Activated CD8-positive, alpha-beta T cell treated with anti-CD3 and anti-CD28 coated beads, Interleukin-2, amount 10 ng/mL, durations not matched to agents 7 days and 5 days (primary cell): ENCODE measurements at regions not wholly inside any gene's neighbourhood (a gene's known extent, or its start where the extent isn't known, plus 50 kb on each side); places are given as distances from the start of the nearest gene placed in this dataset.

Experiments used
- ATAC-seq: fragments of 150-1000 bp; cut with Tn5 transposase; one replicate; pipeline ENCODE4 v1.10.0; 2021; ENCODE audit warnings: moderate library complexity
- CTCF ChIA-PET: fragments of 350-600 bp; sonication (Branson Sonifier 250); formaldehyde crosslinking; loops from one replicate; lab custom pipeline; 2021; ENCODE audit warnings: antibody characterized with exemption; lab: Charles Lee
- POLR2A ChIA-PET: fragments of 350-600 bp; sonication (Branson Sonifier 250); formaldehyde crosslinking; loops from one replicate; lab custom pipeline; 2021; ENCODE audit warnings: antibody characterized with exemption; lab: Charles Lee
- DNase-seq: peaks from one replicate; pipeline ENCODE4 v3.0.0-alpha.2; 2020
- H3K27ac Mint-ChIP-seq: one replicate; pipeline ENCODE4 v1.8.0; 2021; ENCODE audit warnings: mild to moderate bottlenecking, mixed read lengths
- H3K27me3 Mint-ChIP-seq: one replicate; pipeline ENCODE4 v1.8.0; 2021; ENCODE audit warnings: low read depth, mixed read lengths
- H3K36me3 Mint-ChIP-seq: one replicate; pipeline ENCODE4 v1.8.0; 2021; ENCODE audit warnings: low read depth, mixed read lengths
- H3K4me1 Mint-ChIP-seq: one replicate; pipeline ENCODE4 v1.8.0; 2021; ENCODE audit warnings: low read depth, mixed read lengths
- H3K4me3 Mint-ChIP-seq: one replicate; pipeline ENCODE4 v1.8.0; 2021; ENCODE audit warnings: mild to moderate bottlenecking, mixed read lengths
- H3K9me3 Mint-ChIP-seq: one replicate; pipeline ENCODE4 v1.8.0; 2022; ENCODE audit warnings: mixed read lengths; ENCODE audit not compliant: insufficient read depth

- POLR2A ChIA-PET: no interaction called here
- H3K9me3 Mint-ChIP-seq: no peaks in the 10 kb centered on the region
- ATAC-seq: no peak
- H3K27ac Mint-ChIP-seq: no peak overlapping the region
- H3K27me3 Mint-ChIP-seq: peaks cover 40% of the 10 kb centered on the region
- no peaks in the 10 kb centered on the region for H3K4me1 Mint-ChIP-seq
- H3K4me3 Mint-ChIP-seq: no peak overlapping the region
- no peak for DNase-seq
- no peaks in the 10 kb centered on the region for H3K36me3 Mint-ChIP-seq
- CTCF ChIA-PET: no interaction called here
These were observed 213.7 kb downstream of the TEX29 start for GRCh38 chr13:111533900-111534683.

GRCh38 chr13:111534751-111535522 is 214.5 kb downstream of the TEX29 start:
- no peaks in the 10 kb centered on the region for H3K9me3 Mint-ChIP-seq
- ATAC-seq (no peak), DNase-seq (no peak)
- CTCF ChIA-PET: no interaction called here
- H3K27me3 Mint-ChIP-seq: peaks cover 40% of the 10 kb centered on the region
- no peaks in the 10 kb centered on the region for H3K4me1 Mint-ChIP-seq
- POLR2A ChIA-PET: no interaction called here
- H3K4me3 Mint-ChIP-seq: no peak overlapping the region
- no peak overlapping the region for H3K27ac Mint-ChIP-seq
- H3K36me3 Mint-ChIP-seq: no peaks in the 10 kb centered on the region

GRCh38 chr13:111535523-111535811 is 215.0 kb downstream of the TEX29 start:
- H3K9me3 Mint-ChIP-seq: no peaks in the 10 kb centered on the region
- H3K36me3 Mint-ChIP-seq: no peaks in the 10 kb centered on the region
- ATAC-seq (no peak), DNase-seq (no peak)
- peaks cover 40% of the 10 kb centered on the region for H3K27me3 Mint-ChIP-seq
- H3K4me3 Mint-ChIP-seq: no peak overlapping the region
- ChIA-PET CTCF (no interaction called here), POLR2A (no interaction called here)
- no peaks in the 10 kb centered on the region for H3K4me1 Mint-ChIP-seq
- H3K27ac Mint-ChIP-seq: no peak overlapping the region

GRCh38 chr13:111536075-111536642 is 215.7 kb downstream of the TEX29 start:
- no peak overlapping the region for H3K4me3 Mint-ChIP-seq

GRCh38 chr13:111537115-111537728 is 216.8 kb downstream of the TEX29 start:
- POLR2A ChIA-PET: no interaction called here
- Mint-ChIP-seq H3K27me3 (peaks cover 33% of the 10 kb centered on the region), H3K9me3 (no peaks in the 10 kb centered on the region), H3K4me3 (no peak overlapping the region), H3K36me3 (no peaks in the 10 kb centered on the region), H3K27ac (no peak overlapping the region), H3K4me1 (no peaks in the 10 kb centered on the region)
- no peak for ATAC-seq
- CTCF ChIA-PET: no interaction called here
- DNase-seq: no peak

More at GRCh38 chr13:111536075-111536642, 215.7 kb downstream of the TEX29 start:
- H3K9me3 Mint-ChIP-seq: no peaks in the 10 kb centered on the region
- ATAC-seq: no peak
- no peak overlapping the region for H3K27ac Mint-ChIP-seq
- peaks cover 40% of the 10 kb centered on the region for H3K27me3 Mint-ChIP-seq
- no peaks in the 10 kb centered on the region for H3K36me3 Mint-ChIP-seq
- DNase-seq: no peak
- ChIA-PET CTCF (no interaction called here), POLR2A (no interaction called here)
- no peaks in the 10 kb centered on the region for H3K4me1 Mint-ChIP-seq

GRCh38 chr13:111537843-111538499 is 217.5 kb downstream of the TEX29 start:
- ChIA-PET CTCF (no interaction called here), POLR2A (no interaction called here)
- H3K4me3 Mint-ChIP-seq: no peak overlapping the region
- H3K9me3 Mint-ChIP-seq: no peaks in the 10 kb centered on the region
- ATAC-seq (no peak), DNase-seq (no peak)
- no peak overlapping the region for H3K27ac Mint-ChIP-seq
- no peaks in the 10 kb centered on the region for H3K36me3 Mint-ChIP-seq
- no peaks in the 10 kb centered on the region for H3K4me1 Mint-ChIP-seq
- peaks cover 29% of the 10 kb centered on the region for H3K27me3 Mint-ChIP-seq

- no peak for ATAC-seq
- no peaks in the 10 kb centered on the region for H3K36me3 Mint-ChIP-seq
- ChIA-PET CTCF (no interaction called here), POLR2A (no interaction called here)
- DNase-seq: no peak
- no peaks in the 10 kb centered on the region for H3K4me1 Mint-ChIP-seq
- H3K27me3 Mint-ChIP-seq: peaks cover 20% of the 10 kb centered on the region
- H3K4me3 Mint-ChIP-seq: no peak overlapping the region
- H3K27ac Mint-ChIP-seq: no peak overlapping the region
- no peaks in the 10 kb centered on the region for H3K9me3 Mint-ChIP-seq
These were observed 218.8 kb downstream of the TEX29 start for GRCh38 chr13:111539252-111539651.

- H3K4me3 Mint-ChIP-seq: no peak overlapping the region
- ATAC-seq (no peak), DNase-seq (no peak)
- H3K27ac Mint-ChIP-seq: no peak overlapping the region
- ChIA-PET CTCF (no interaction called here), POLR2A (no interaction called here)
- peaks cover 17% of the 10 kb centered on the region for H3K27me3 Mint-ChIP-seq
- no peaks in the 10 kb centered on the region for H3K36me3 Mint-ChIP-seq
- no peaks in the 10 kb centered on the region for H3K4me1 Mint-ChIP-seq
- no peaks in the 10 kb centered on the region for H3K9me3 Mint-ChIP-seq
These were observed 219.5 kb downstream of the TEX29 start for GRCh38 chr13:111539791-111540446.

GRCh38 chr13:111540486-111540885 is 220.0 kb downstream of the TEX29 start:
- no peaks in the 10 kb centered on the region for H3K4me1 Mint-ChIP-seq
- H3K27me3 Mint-ChIP-seq: peaks cover 12% of the 10 kb centered on the region
- CTCF ChIA-PET: no interaction called here

GRCh38 chr13:111541345-111541744 is 220.9 kb downstream of the TEX29 start:
- Mint-ChIP-seq H3K9me3 (no peaks in the 10 kb centered on the region), H3K4me3 (no peak overlapping the region), H3K4me1 (no peaks in the 10 kb centered on the region), H3K36me3 (no peaks in the 10 kb centered on the region), H3K27me3 (peaks cover 5% of the 10 kb centered on the region), H3K27ac (no peak overlapping the region)
- no peak for ATAC-seq
- CTCF ChIA-PET: no interaction called here
- DNase-seq: no peak
- POLR2A ChIA-PET: no interaction called here

More at GRCh38 chr13:111540486-111540885, 220.0 kb downstream of the TEX29 start:
- ATAC-seq: no peak
- Mint-ChIP-seq H3K36me3 (no peaks in the 10 kb centered on the region), H3K27ac (no peak overlapping the region), H3K9me3 (no peaks in the 10 kb centered on the region), H3K4me3 (no peak overlapping the region)
- no peak for DNase-seq
- POLR2A ChIA-PET: no interaction called here

GRCh38 chr13:111541752-111542529 is 221.5 kb downstream of the TEX29 start:
- peaks cover 2% of the 10 kb centered on the region for H3K27me3 Mint-ChIP-seq
- ChIA-PET CTCF (no interaction called here), POLR2A (no interaction called here)
- no peak for ATAC-seq
- no peaks in the 10 kb centered on the region for H3K4me1 Mint-ChIP-seq
- DNase-seq: no peak
- H3K27ac Mint-ChIP-seq: no peak overlapping the region
- H3K36me3 Mint-ChIP-seq: no peaks in the 10 kb centered on the region
- H3K9me3 Mint-ChIP-seq: no peaks in the 10 kb centered on the region
- no peak overlapping the region for H3K4me3 Mint-ChIP-seq
